Fibroblast of pulmonary artery (primary cell): ENCODE measurements at regions not wholly inside any gene's neighbourhood (a gene's known extent, or its start where the extent isn't known, plus 50 kb on each side); places are given as distances from the start of the nearest gene placed in this dataset.

Source experiments
- DNase-seq: peaks from one replicate; pipeline ENCODE4 v3.0.0-alpha.2; 2010; ENCODE audit warnings: low read depth
- H3K4me3 ChIP-seq: replicated peaks from 2 replicates; pipeline ENCODE4 v1.5.1; 2011; ENCODE audit warnings: low read depth, mild to moderate bottlenecking, control low read depth, low read length, moderate library complexity
- CTCF ChIP-seq: IDR thresholded peaks from 2 replicates; pipeline ENCODE4 v1.5.1; 2011; ENCODE audit warnings: mild to moderate bottlenecking, control low read depth, low read length, inconsistent platforms; ENCODE audit errors: missing control alignments

GRCh38 chr16:63592852-63593251 lies 1529.0 kb downstream of the CDH11 start:
- no peak for TF ChIP-seq CTCF
- DNase-seq = peak; percentile 23
- no peak overlapping the region for H3K4me3 ChIP-seq

- H3K4me3 ChIP-seq = no peak overlapping the region
- peak; percentile 62 for DNase-seq
- no peak for TF ChIP-seq CTCF
Observed at GRCh38 chr16:63581570-63581969, 1540.3 kb downstream of the CDH11 start.

GRCh38 chr16:63578791-63579190 lies 1542.6 kb upstream of the CDH8 start:
- no peak for TF ChIP-seq CTCF
- no peak overlapping the region for H3K4me3 ChIP-seq
- DNase-seq = peak; percentile 85

- TF ChIP-seq CTCF = no peak
- DNase-seq = no peak
- no peak overlapping the region for H3K4me3 ChIP-seq
Observed at GRCh38 chr16:63577891-63578290, 1541.7 kb upstream of the CDH8 start.

- no peak for TF ChIP-seq CTCF
- DNase-seq = no peak
- H3K4me3 ChIP-seq = no peak overlapping the region
Observed at GRCh38 chr16:63575041-63575440, 1538.8 kb upstream of the CDH8 start.

GRCh38 chr16:63568164-63568563 lies 1531.9 kb upstream of the CDH8 start:
- DNase-seq = no peak
- TF ChIP-seq CTCF = no peak
- H3K4me3 ChIP-seq = no peak overlapping the region

GRCh38 chr16:63563819-63564505 lies 1527.7 kb upstream of the CDH8 start:
- H3K4me3 ChIP-seq = no peak overlapping the region
- TF ChIP-seq CTCF = no peak
- DNase-seq = no peak
